HEK293 (cell line): ENCODE measurements at regions not wholly inside any gene's neighbourhood (a gene's known extent, or its start where the extent isn't known, plus 50 kb on each side); places are given as distances from the start of the nearest gene placed in this dataset.

ENCODE experiments used
- BCL6B ChIP-seq: fragments of 450-650 bp; formaldehyde crosslinking; IDR thresholded peaks from 2 replicates; pipeline ENCODE4 v1.5.1; 2017; ENCODE audit warnings: missing biosample characterization, missing genetic modification characterization
- CTCF ChIP-seq: fragments of 450-650 bp; formaldehyde crosslinking; IDR thresholded peaks from 2 replicates; pipeline ENCODE4 v1.5.1; 2016; ENCODE audit warnings: missing biosample characterization, missing genetic modification characterization
- PATZ1 ChIP-seq: fragments of 450-650 bp; formaldehyde crosslinking; IDR thresholded peaks from 2 replicates; pipeline ENCODE4 v1.5.1; 2016; ENCODE audit warnings: missing biosample characterization, missing genetic modification characterization
- REST ChIP-seq: fragments of 450-650 bp; formaldehyde crosslinking; IDR thresholded peaks from 2 replicates; pipeline ENCODE4 v1.5.1; 2016; ENCODE audit warnings: missing biosample characterization, missing genetic modification characterization
- YY1 ChIP-seq: fragments of 450-650 bp; formaldehyde crosslinking; IDR thresholded peaks from 2 replicates; pipeline ENCODE4 v1.5.1; 2018; ENCODE audit warnings: missing biosample characterization, missing genetic modification characterization
- ZNF121 ChIP-seq: fragments of 450-650 bp; formaldehyde crosslinking; IDR thresholded peaks from 2 replicates; pipeline ENCODE4 v1.5.1; 2016; ENCODE audit warnings: missing biosample characterization, missing genetic modification characterization
- ZNF140 ChIP-seq: fragments of 450-650 bp; formaldehyde crosslinking; IDR thresholded peaks from 2 replicates; pipeline ENCODE4 v1.5.1; 2016; ENCODE audit warnings: missing biosample characterization, missing genetic modification characterization
- ZNF18 ChIP-seq: fragments of 450-650 bp; formaldehyde crosslinking; IDR thresholded peaks from 2 replicates; pipeline ENCODE4 v1.5.1; 2016; ENCODE audit warnings: missing biosample characterization, missing genetic modification characterization
- ZNF23 ChIP-seq: fragments of 450-650 bp; formaldehyde crosslinking; IDR thresholded peaks from 2 replicates; pipeline ENCODE4 v1.5.1; 2016; ENCODE audit warnings: missing biosample characterization, missing genetic modification characterization, borderline replicate concordance
- ZNF354C ChIP-seq: fragments of 450-650 bp; formaldehyde crosslinking; IDR thresholded peaks from 2 replicates; pipeline ENCODE4 v1.5.1; 2016; ENCODE audit warnings: missing biosample characterization, missing genetic modification characterization, low read depth, borderline replicate concordance
- ZNF433 ChIP-seq: fragments of 450-650 bp; formaldehyde crosslinking; IDR thresholded peaks from 2 replicates; pipeline ENCODE4 v1.5.1; 2016; ENCODE audit warnings: missing biosample characterization, missing genetic modification characterization, low read depth
- ZNF521 ChIP-seq: fragments of 450-650 bp; formaldehyde crosslinking; IDR thresholded peaks from 2 replicates; pipeline ENCODE4 v1.5.1; 2017; ENCODE audit warnings: missing biosample characterization, mild to moderate bottlenecking, missing genetic modification characterization

- TF ChIP-seq REST (tag by site-specific recombination) (no peak), CTCF (tag by site-specific recombination) (no peak), ZNF433 (no peak), ZNF521 (tag by site-specific recombination) (no peak), BCL6B (no peak), ZNF18 (tag by site-specific recombination) (no peak), ZNF23 (tag by site-specific recombination) (no peak), PATZ1 (tag by site-specific recombination) (no peak), ZNF354C (tag by site-specific recombination) (no peak), ZNF140 (tag by site-specific recombination) (no peak), ZNF121 (tag by site-specific recombination) (no peak), YY1 (tag by site-specific recombination) (no peak)
These were observed 92.9 kb downstream of the PAX1 start for GRCh38 chr20:21798384-21798783.
